Ovary (tissue), 7 donors: ENCODE measurements at regions not wholly inside any gene's neighbourhood (a gene's known extent, or its start where the extent isn't known, plus 50 kb on each side); places are given as distances from the start of the nearest gene placed in this dataset.

Experiments
- DNase-seq, 5 donors: peaks; one replicate each; pipeline ENCODE4 v3.0.0-alpha.2; 2019 to 2020
- H3K27ac ChIP-seq, 2 donors: fragments of 200-600 bp; one replicate each; pipeline versions ENCODE4 v1.5.1 to v1.8.0; 2019 to 2022
- H3K27me3 ChIP-seq: fragments of 200-600 bp; one replicate; pipeline ENCODE4 v1.8.0; 2022
- H3K36me3 ChIP-seq: fragments of 200-600 bp; sonication (generic); one replicate; pipeline ENCODE4 v1.5.1; 2019
- H3K4me1 ChIP-seq: one replicate; pipeline ENCODE4 v1.8.1; 2013; ENCODE audit warnings: mild to moderate bottlenecking, moderate library complexity; ENCODE audit not compliant: insufficient read depth
- H3K4me3 ChIP-seq: fragments of 200-600 bp; sonication (generic); one replicate; pipeline ENCODE4 v1.5.1; 2017
- H3K9me3 ChIP-seq, 2 donors: fragments of 200-600 bp in 1 of 2; sonication (generic) in 1 of 2; one replicate each; pipeline versions ENCODE4 v1.5.1 to v1.8.1; 2013 to 2019; ENCODE audit warnings: mild to moderate bottlenecking in 1 of 2, moderate library complexity in 1 of 2
- CTCF ChIP-seq, 3 donors: fragments of 450-650 bp in 2 of 3; fragments of 200-600 bp in 1 of 3; IDR thresholded peaks; one replicate each; pipeline versions ENCODE4 v1.5.1 to v1.8.0; 2016 to 2022; ENCODE audit warnings: antibody characterized with exemption in 3 of 3, mild to moderate bottlenecking in 1 of 3
- EP300 ChIP-seq: sonication (generic); formaldehyde crosslinking; IDR thresholded peaks from one replicate; pipeline ENCODE4 v1.6.1; 2017; ENCODE audit warnings: antibody characterized with exemption
- POLR2A ChIP-seq: fragments of 450-650 bp; IDR thresholded peaks from one replicate; pipeline ENCODE4 v1.6.1; 2017; ENCODE audit warnings: antibody characterized with exemption, mild to moderate bottlenecking, moderate library complexity
- WGBS, 3 donors: extraction: QIAGEN DNeasy Blood & Tissue Kit in 1 of 3; methylation state at CpG; one replicate each; pipeline versions ENCODE4 v1.1.5 to v1.1.7; 2013 to 2017; 5-methylcytosine and 5-hydroxymethylcytosine counted together
- intact Hi-C, 4 donors: fragments of 100-400 bp; cut with DNase I; formaldehyde crosslinking; loops; one replicate each; pipeline versions ENCODE4 v1.11.0 to v1.15.1; 2022 to 2023
- donor health status: DM: no; HTN: no; CAD: no; lungs with moderate emphysema.
- donor health status: DM: no; HTN: no; CAD: no.
- donor health status: Bipolar disorder and iron deficiency.
- donor health status: DM: no; HTN: no; CAD: no.
- donor health status: DM: yes; HTN: yes; CAD: no.

DNA sequence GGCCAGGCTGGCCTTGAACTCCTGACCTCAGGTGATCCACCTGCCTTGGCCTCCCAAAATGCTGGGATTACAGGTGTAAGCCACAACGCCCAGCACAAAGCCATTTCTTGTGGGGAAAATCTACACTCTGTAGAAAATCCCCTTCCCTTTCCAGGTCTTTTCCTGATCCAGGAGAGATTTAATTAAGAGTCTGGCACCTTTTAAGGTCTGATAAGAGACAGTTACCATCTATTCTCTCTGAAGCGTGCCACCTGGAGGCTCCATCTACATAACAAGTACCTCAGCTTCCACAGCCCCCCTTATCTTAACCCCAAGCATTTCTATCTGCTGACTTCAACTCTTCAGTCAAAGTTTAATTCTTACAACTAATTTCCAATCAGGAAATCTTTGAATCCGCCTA, 71.4 kb upstream of the CDK20 start:
- TF ChIP-seq CTCF (IDR thresholded peaks at IDR 0.05): no peak
- TF ChIP-seq POLR2A: no peak
- TF ChIP-seq EP300: no peak
- intact Hi-C loops: no loop called here

GRCh38 chr9:88044200-88044599, 69.9 kb upstream of the CDK20 start:
- no peaks in the 10 kb centered on the region for H3K36me3 ChIP-seq
- TF ChIP-seq EP300 (no peak), POLR2A (no peak), CTCF (IDR thresholded peaks at IDR 0.05) (no peak)
- no peak overlapping the region for H3K27ac ChIP-seq
- DNase-seq: no peak
- H3K27me3 ChIP-seq: no peaks in the 10 kb centered on the region
- intact Hi-C loops: no loop called here
- 88 to 93% (median 92%) methylated on average over 3 of the region's 3 CpGs for WGBS, 3 donors
- no peaks in the 10 kb centered on the region for H3K4me1 ChIP-seq
- no peaks in the 10 kb centered on the region for H3K9me3 ChIP-seq
- H3K4me3 ChIP-seq: no peak overlapping the region

More for the DNA sequence above, 71.4 kb upstream of the CDK20 start:
- Histone ChIP-seq H3K27ac (no peak overlapping the region), H3K27me3 (no peaks in the 10 kb centered on the region), H3K4me3 (no peak overlapping the region), H3K36me3 (no peaks in the 10 kb centered on the region), H3K9me3 (no peaks in the 10 kb centered on the region), H3K4me1 (no peaks in the 10 kb centered on the region)
- DNase-seq: no peak
- WGBS, 3 donors: 85 to 90% (median 88%) methylated on average over 3 of the region's 3 CpGs

GRCh38 chr9:88043647-88044046, 69.3 kb upstream of the CDK20 start:
- Histone ChIP-seq H3K27me3 (no peaks in the 10 kb centered on the region), H3K4me1 (no peaks in the 10 kb centered on the region), H3K4me3 (no peak overlapping the region), H3K36me3 (no peaks in the 10 kb centered on the region), H3K9me3 (no peaks in the 10 kb centered on the region), H3K27ac (no peak overlapping the region)
- WGBS, 3 donors: 84 to 92% (median 92%) methylated on average over 3 of the region's 3 CpGs
- no peak for TF ChIP-seq EP300
- no peak for TF ChIP-seq POLR2A
- TF ChIP-seq CTCF (IDR thresholded peaks at IDR 0.05): no peak
- DNase-seq: no peak
- intact Hi-C loops: no loop called here

DNA sequence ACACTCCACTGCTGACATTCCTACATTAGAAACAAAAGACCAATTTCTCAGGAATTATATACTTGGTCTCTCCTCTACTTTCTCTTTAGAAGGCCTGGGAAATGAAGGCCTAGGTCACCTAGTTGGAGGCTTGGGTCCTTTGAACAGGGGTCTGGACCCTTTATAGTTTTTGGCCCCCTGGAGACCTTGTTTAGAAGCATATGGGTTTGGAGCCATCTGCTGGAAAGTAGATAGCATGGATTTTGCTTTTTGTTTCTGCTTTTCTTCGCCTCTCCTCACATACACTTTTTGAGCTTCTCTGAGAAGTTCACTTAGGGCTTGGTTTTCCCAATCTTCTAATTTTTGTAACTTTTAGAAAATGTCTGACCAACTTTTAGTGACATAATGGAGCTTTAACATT, 67.1 kb upstream of the CDK20 start:
- TF ChIP-seq EP300: no peak
- no peak for TF ChIP-seq POLR2A
- no peak for TF ChIP-seq CTCF (IDR thresholded peaks at IDR 0.05)
- H3K36me3 ChIP-seq: no peaks in the 10 kb centered on the region
- H3K4me1 ChIP-seq: no peaks in the 10 kb centered on the region
- intact Hi-C loops: loop anchor here in 1 of 4 donors (2.0 kb wide), 1 partner anchor 31 kb away; no protein-coding TSS in a partner anchor
- WGBS, 3 donors: 70 to 89% (median 87%) methylated on average over 1 of the region's 1 CpG
- DNase-seq: no peak
- H3K27me3 ChIP-seq: no peaks in the 10 kb centered on the region
- no peak overlapping the region for H3K27ac ChIP-seq
- no peaks in the 10 kb centered on the region for H3K9me3 ChIP-seq
- H3K4me3 ChIP-seq: no peak overlapping the region
